BJ (cell line): ENCODE measurements at regions not wholly inside any gene's neighbourhood (a gene's known extent, or its start where the extent isn't known, plus 50 kb on each side); places are given as distances from the start of the nearest gene placed in this dataset.

Experiments
- CTCF ChIA-PET: fragments of 350-600 bp; formaldehyde crosslinking; extraction: SDS; loops from one replicate; lab custom pipeline; 2021; ENCODE audit warnings: antibody characterized with exemption, inconsistent platforms; lab: Yijun Ruan, JAX
- POLR2A ChIA-PET: fragments of 300-600 bp; sonication (Branson Sonifier 250); formaldehyde crosslinking; extraction: SDS; loops from one replicate; lab custom pipeline; 2021; ENCODE audit warnings: antibody characterized with exemption; lab: Charles Lee
- DNase-seq: peaks from one replicate; pipeline ENCODE4 v3.0.0-alpha.2; 2011; ENCODE audit warnings: low read depth
- H3K27me3 ChIP-seq: 2 replicates; pipeline ENCODE4 v1.6.0; 2011; ENCODE audit warnings: low read length; ENCODE audit not compliant: control insufficient read depth, insufficient read depth
- H3K36me3 ChIP-seq: 2 replicates; pipeline ENCODE4 v1.5.1; 2011; ENCODE audit warnings: low read length; ENCODE audit not compliant: control insufficient read depth, insufficient read depth
- H3K4me3 ChIP-seq: 2 replicates; pipeline ENCODE4 v1.5.1; 2011; ENCODE audit warnings: low read depth, mild to moderate bottlenecking, control low read depth, low read length
- CTCF ChIP-seq: IDR thresholded peaks from 2 replicates; pipeline ENCODE4 v1.5.1; 2011; ENCODE audit warnings: low read depth, mild to moderate bottlenecking, control low read depth, inconsistent platforms, low read length, moderate library complexity; ENCODE audit not compliant: insufficient read depth

GRCh38 chr14:66069830-66070541 is 416.2 kb upstream of the CCDC196 start:
- H3K36me3 ChIP-seq, result no peaks in the 10 kb centered on the region
- H3K4me3 ChIP-seq, result no peak overlapping the region
- POLR2A ChIA-PET, result no interaction called here
- no peaks in the 10 kb centered on the region for H3K27me3 ChIP-seq
- DNase-seq, result no peak
- no peak for TF ChIP-seq CTCF
- CTCF ChIA-PET, result interaction anchor here (0.7 to 1.1 kb wide), 6 partner anchors 11 to 907 kb away, joined by 3 to 17 read pairs (median 4); no protein-coding TSS in a partner anchor

- CTCF ChIA-PET, result interaction anchor here (0.7 to 1.3 kb wide), 8 partner anchors 11 to 909 kb away, joined by 3 to 17 read pairs (median 3); no protein-coding TSS in a partner anchor
- peak; percentile 83 for TF ChIP-seq CTCF
- POLR2A ChIA-PET, result no interaction called here
- H3K4me3 ChIP-seq, result no peak overlapping the region
- DNase-seq, result no peak
- no peaks in the 10 kb centered on the region for H3K27me3 ChIP-seq
- H3K36me3 ChIP-seq, result no peaks in the 10 kb centered on the region
Observed at GRCh38 chr14:66070542-66071319, 415.4 kb upstream of the CCDC196 start.

GRCh38 chr14:66072190-66073084 is 413.7 kb upstream of the CCDC196 start:
- POLR2A ChIA-PET, result no interaction called here
- H3K4me3 ChIP-seq, result no peak overlapping the region
- CTCF ChIA-PET, result interaction anchor here (0.6 to 1.3 kb wide), 4 partner anchors 112 to 908 kb away, joined by 3 to 4 read pairs (median 3); no protein-coding TSS in a partner anchor
- no peak for DNase-seq
- no peak for TF ChIP-seq CTCF
- H3K36me3 ChIP-seq, result no peaks in the 10 kb centered on the region
- no peaks in the 10 kb centered on the region for H3K27me3 ChIP-seq

GRCh38 chr14:66074537-66074936 is 411.6 kb upstream of the CCDC196 start:
- POLR2A ChIA-PET, result no interaction called here

More at GRCh38 chr14:66074537-66074936, 411.6 kb upstream of the CCDC196 start:
- Histone ChIP-seq H3K4me3 (no peak overlapping the region), H3K27me3 (no peaks in the 10 kb centered on the region), H3K36me3 (no peaks in the 10 kb centered on the region)
- TF ChIP-seq CTCF, result no peak
- CTCF ChIA-PET, result interaction anchor here (0.9 kb wide), 1 partner anchor 911 kb away, joined by 3 read pairs; no protein-coding TSS in a partner anchor
- DNase-seq, result no peak
